ENCODE measurements at regions not wholly inside any gene's neighbourhood (a gene's known extent, or its start where the extent isn't known, plus 50 kb on each side); places are given as distances from the start of the nearest gene placed in this dataset.

DNA sequence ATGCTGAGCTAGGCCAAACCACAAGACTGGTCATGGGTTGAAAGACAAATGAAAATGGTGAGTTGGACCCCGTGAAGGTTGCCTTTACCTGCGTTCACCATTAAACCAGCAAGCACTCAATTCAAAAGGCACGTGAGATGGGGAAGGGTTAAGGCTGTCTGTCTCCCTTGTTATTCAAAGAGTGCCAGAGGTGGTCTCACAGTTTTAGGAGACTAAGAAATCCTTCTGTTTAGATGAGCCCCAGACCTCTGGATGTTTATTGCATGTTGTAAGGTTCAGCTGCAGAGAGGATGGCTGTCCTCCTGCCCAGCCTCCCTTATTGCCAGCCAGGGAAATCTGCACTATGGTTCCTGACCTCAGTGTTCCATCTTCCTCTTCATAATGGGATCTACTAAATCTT lies 498.0 kb upstream of the CELF2 start:
- Histone ChIP-seq H3K9me3 (ENCODE audit: low read depth) (no peaks in the 10 kb centered on the region), H3K36me3 (replicated peaks; ENCODE audit: insufficient read depth, low read depth) (no peaks in the 10 kb centered on the region), H3K9me2 (replicated peaks; ENCODE audit: insufficient read depth) (no peaks in the 10 kb centered on the region), H3K79me2 (no peaks in the 10 kb centered on the region), H3K4me2 (no peak overlapping the region), H2AFZ (no peak overlapping the region), H3K4me1 (ENCODE audit: insufficient read depth) (no peaks in the 10 kb centered on the region), H3K4me3 (no peak overlapping the region), H4K20me1 (ENCODE audit: insufficient read depth, poor library complexity, severe bottlenecking) (no peaks in the 10 kb centered on the region), H3K27me3 (no peaks in the 10 kb centered on the region), H3K27ac (no peak overlapping the region)
- no peak for TF ChIP-seq EZH2phosphoT487 (IDR thresholded peaks at IDR 0.05; ENCODE audit: low read depth, severe bottlenecking, unreplicated experiment)
- no peak for TF ChIP-seq EZH2 (IDR thresholded peaks at IDR 0.05; ENCODE audit: borderline replicate concordance)
- TF ChIP-seq, protein P1, sequence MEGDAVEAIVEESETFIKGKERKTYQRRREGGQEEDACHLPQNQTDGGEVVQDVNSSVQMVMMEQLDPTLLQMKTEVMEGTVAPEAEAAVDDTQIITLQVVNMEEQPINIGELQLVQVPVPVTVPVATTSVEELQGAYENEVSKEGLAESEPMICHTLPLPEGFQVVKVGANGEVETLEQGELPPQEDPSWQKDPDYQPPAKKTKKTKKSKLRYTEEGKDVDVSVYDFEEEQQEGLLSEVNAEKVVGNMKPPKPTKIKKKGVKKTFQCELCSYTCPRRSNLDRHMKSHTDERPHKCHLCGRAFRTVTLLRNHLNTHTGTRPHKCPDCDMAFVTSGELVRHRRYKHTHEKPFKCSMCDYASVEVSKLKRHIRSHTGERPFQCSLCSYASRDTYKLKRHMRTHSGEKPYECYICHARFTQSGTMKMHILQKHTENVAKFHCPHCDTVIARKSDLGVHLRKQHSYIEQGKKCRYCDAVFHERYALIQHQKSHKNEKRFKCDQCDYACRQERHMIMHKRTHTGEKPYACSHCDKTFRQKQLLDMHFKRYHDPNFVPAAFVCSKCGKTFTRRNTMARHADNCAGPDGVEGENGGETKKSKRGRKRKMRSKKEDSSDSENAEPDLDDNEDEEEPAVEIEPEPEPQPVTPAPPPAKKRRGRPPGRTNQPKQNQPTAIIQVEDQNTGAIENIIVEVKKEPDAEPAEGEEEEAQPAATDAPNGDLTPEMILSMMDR (IDR thresholded peaks at IDR 0.05; ENCODE audit: poor library complexity) = no peak
- WGBS (ENCODE audit: low lambda C conversion rate, missing lambda C conversion rate) = 80% methylated on average over 3 of the region's 3 CpGs
- DNase-seq (ENCODE audit: low spot score) = no peak

DNA sequence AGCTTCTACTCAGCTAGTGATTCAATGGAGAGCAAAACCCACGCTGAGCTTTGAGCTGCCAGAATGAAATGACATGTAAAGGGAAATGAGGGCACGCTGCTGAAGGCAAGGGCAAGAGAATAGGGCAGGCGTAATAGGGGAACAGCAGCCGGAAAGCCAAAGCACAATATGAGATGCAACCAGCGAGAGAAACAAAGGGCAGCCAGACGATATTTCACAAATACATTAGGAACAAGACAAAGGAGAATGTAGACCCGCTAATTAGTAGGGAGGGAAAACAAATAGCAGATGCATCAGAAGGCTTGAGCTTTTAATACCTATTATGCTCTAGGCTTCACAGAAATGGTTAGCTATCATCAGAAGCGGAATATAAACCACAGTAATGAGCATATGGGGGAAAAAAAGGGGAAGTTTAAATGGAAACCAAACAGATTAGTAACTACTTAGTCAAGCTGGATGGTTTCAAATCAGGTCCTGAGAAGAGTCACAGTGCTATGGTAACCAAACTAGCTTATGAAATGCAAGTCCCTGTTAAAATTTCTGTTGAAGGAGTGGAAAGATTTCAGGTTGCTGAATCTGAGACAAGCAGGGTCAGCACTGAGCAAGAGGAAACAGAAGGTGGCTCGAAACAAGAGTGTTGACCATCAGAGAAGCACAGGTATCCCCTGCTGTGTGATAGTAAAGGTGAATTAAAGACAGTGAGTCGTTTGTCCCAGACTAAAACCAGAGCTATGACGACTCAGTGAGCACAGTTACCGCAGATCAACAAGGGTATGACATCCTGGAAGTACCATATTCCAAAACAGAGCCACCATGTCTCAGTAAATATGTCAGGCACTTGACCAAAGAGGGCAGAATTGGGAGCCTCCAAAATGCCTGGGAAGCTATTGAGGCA lies 496.9 kb upstream of the CELF2 start:
- Histone ChIP-seq H3K36me3 (replicated peaks; ENCODE audit: insufficient read depth, low read depth) (no peaks in the 10 kb centered on the region), H3K27ac (no peak overlapping the region), H2AFZ (no peak overlapping the region), H3K27me3 (no peaks in the 10 kb centered on the region), H3K4me1 (ENCODE audit: insufficient read depth) (no peaks in the 10 kb centered on the region), H3K4me2 (no peak overlapping the region), H3K4me3 (no peak overlapping the region), H3K9me2 (replicated peaks; ENCODE audit: insufficient read depth) (no peaks in the 10 kb centered on the region), H4K20me1 (ENCODE audit: insufficient read depth, poor library complexity, severe bottlenecking) (no peaks in the 10 kb centered on the region), H3K79me2 (no peaks in the 10 kb centered on the region), H3K9me3 (ENCODE audit: low read depth) (no peaks in the 10 kb centered on the region)
- TF ChIP-seq EZH2phosphoT487 (IDR thresholded peaks at IDR 0.05; ENCODE audit: low read depth, severe bottlenecking, unreplicated experiment) (no peak), EZH2 (IDR thresholded peaks at IDR 0.05; ENCODE audit: borderline replicate concordance) (no peak)
- TF ChIP-seq, protein P1 (IDR thresholded peaks at IDR 0.05; ENCODE audit: poor library complexity) = no peak
- 83% methylated on average over 12 of the region's 12 CpGs for WGBS (ENCODE audit: low lambda C conversion rate, missing lambda C conversion rate)
- no peak for DNase-seq (ENCODE audit: low spot score)

DNA sequence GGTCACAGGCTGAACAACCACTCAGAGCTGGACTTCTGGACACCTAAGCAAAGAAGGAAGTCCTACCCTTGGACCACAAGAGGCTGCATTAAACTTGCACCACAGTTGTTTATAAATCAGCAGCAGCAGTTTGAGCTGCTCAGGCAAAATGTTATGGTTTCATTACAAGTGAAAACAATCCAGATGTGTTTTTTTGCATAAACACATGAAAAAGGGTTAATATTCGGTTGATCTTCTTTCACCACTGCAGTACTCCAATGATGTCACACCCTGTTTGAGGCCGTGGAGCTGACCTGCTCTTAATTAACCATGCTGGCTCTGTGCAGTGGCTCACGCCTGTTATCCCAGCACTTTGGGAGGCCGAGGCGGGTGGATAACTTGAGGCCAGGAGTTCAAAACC lies 490.8 kb upstream of the CELF2 start:
- DNase-seq (ENCODE audit: low spot score) = no peak
- Histone ChIP-seq H3K79me2 (no peaks in the 10 kb centered on the region), H3K9me3 (ENCODE audit: low read depth) (no peaks in the 10 kb centered on the region), H3K27ac (no peak overlapping the region), H4K20me1 (ENCODE audit: insufficient read depth, poor library complexity, severe bottlenecking) (no peaks in the 10 kb centered on the region), H3K4me2 (no peak overlapping the region), H3K27me3 (no peaks in the 10 kb centered on the region), H3K4me3 (no peak overlapping the region), H3K4me1 (ENCODE audit: insufficient read depth) (no peaks in the 10 kb centered on the region), H3K9me2 (replicated peaks; ENCODE audit: insufficient read depth) (no peaks in the 10 kb centered on the region), H2AFZ (no peak overlapping the region), H3K36me3 (replicated peaks; ENCODE audit: insufficient read depth, low read depth) (no peaks in the 10 kb centered on the region)
- TF ChIP-seq EZH2 (IDR thresholded peaks at IDR 0.05; ENCODE audit: borderline replicate concordance) (no peak), EZH2phosphoT487 (IDR thresholded peaks at IDR 0.05; ENCODE audit: low read depth, severe bottlenecking, unreplicated experiment) (no peak)
- TF ChIP-seq, protein P1 (IDR thresholded peaks at IDR 0.05; ENCODE audit: poor library complexity) = no peak
- WGBS (ENCODE audit: low lambda C conversion rate, missing lambda C conversion rate) = 73% methylated on average over 5 of the region's 5 CpGs
